Hippocampal formation (tissue), 2 donors: ENCODE measurements at regions not wholly inside any gene's neighbourhood (a gene's known extent, or its start where the extent isn't known, plus 50 kb on each side); places are given as distances from the start of the nearest gene placed in this dataset.

Source experiments
- DNase-seq, 2 donors: peaks; one replicate each; lab custom pipeline; 2025; lab: John Stamatoyannopoulos, UW

DNA sequence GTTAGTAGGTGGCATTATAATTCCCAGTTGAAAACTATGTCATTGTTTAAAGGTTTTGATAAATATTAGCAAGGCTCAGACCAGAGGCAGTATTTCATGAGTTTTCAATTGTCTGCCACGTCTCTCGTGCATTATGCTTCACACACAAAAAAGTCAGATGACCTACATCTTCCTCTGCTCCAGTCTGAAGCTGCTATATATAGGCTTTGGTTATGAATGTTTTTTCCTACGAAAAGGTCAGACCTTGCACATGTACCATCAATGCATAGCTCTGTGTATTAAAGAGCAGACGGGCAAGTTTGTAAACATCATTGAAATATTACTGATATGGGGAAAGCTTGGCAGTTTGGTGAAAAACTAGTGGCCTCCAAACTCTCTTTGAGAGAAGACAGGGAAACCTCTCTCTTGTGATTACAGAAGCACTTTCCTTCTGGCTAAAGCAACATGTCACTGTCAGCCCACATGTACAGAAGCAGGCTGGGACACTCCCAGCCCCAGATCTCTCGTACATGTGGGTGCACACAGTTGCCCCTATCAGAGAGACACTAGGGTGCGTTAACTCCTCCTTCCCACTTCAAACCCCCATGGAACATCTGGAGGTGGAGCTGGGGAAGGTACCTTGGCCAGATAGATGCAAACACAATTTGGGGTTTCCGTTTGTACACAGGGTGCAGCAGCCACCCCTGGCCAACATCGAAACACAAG lies 184.0 kb upstream of the BCL6 start:
- DNase-seq: no peak

DNA sequence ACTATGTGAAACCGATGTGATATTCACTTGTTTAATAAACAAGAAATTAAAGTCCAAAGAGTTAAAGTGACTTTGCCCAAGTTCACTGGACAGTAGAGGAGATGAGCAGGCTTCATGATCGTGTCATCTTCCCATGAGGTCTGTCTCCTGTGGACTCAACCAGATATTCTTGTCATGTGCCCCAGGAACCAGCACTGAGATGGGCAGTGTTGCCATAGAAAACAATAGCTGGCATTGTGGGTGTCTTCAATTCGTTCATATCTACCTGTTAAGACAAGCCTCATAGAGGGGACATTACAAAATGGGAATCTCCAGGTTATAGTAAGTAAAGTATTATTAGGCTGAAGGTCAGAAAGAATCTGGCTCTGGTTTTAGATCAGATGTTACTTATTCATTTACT lies 184.8 kb upstream of the BCL6 start:
- DNase-seq: no peak

DNA sequence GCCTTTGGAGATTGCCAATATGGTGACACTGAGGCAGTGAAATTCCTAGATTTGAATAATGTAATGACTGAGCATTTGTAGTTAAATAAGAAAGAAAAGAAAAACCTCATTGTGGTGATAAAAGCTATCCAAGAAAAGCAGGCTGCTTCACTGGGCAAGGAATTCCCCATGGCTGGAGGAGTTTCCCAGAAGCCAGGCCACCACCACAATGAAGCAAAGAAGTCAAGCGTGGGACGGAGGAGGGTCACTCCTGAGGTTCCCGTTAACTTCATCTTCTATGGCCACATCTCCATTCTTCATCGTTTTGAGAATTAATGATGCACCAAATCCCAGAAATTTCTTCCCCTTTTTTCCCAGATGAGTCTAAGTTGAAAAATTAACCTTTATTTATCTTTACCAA lies 185.8 kb upstream of the BCL6 start:
- no peak for DNase-seq

DNA sequence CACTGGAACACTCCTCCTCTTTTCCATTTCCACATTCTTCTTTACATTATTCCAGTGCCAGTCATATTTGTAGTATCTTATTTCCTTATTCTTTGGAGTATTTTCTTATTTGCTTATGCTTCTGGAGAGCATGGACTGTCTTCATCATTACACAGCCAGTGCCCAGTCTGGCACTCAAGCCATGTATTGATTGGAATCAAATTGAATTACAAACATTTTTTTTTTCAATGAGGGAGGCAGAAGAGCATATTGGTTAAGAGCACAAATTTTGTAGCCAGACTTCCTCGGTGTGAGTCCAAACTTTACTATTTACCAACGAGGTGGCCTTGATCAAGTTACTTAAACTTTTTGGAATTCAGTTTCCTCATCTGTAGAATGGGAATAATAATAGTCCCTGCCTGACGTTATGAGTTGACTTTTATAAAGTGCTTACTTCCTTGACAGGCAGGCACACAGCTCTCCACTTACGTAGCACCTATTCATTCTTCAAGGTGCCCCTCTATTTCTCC lies 186.6 kb upstream of the BCL6 start:
- no peak for DNase-seq

DNA sequence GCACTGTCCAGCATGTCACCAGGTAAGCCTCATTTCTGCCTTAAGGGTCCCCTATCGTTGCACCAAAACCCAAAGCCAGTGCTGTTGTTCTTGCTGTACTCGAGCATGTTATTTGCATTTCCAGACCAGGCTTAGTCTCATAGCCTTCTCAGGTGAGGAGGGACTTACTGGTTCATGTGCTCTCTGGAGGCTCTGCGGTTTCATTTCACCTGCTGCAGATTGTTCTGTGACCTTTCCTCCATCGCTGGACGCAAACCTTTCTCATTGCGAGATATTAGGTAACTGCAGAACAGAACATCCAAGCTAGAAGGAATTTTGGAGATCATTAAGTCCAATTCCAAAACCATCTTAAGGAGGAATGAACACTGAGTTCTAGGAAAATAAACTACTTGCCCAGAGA lies 187.3 kb upstream of the BCL6 start:
- no peak for DNase-seq

DNA sequence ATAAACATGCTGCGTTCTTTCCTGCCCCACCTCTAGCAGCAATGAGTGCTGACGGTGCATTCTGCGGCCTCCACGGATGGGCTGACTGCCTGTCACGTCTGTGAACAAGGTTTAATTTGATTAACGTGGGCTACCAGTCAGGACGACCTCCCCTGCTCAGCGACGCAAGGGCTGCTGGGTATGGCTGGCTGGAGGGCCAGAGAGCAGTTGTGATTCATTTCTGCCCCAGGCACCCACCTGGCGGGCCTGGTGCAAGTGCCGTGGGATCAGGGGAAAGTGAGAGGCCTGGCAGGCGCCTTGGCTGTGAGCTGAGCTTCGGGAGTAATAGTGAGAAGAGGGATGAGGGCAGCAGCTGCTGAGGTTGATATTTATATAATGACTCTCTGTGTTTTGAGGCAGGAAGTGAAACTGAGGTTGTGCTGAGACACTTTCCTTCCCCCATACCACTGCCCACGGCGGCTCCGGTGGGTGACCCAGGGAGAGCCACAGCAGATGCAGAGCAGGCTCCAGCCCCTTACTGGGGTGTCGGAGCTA lies 190.4 kb upstream of the BCL6 start:
- no peak for DNase-seq

DNA sequence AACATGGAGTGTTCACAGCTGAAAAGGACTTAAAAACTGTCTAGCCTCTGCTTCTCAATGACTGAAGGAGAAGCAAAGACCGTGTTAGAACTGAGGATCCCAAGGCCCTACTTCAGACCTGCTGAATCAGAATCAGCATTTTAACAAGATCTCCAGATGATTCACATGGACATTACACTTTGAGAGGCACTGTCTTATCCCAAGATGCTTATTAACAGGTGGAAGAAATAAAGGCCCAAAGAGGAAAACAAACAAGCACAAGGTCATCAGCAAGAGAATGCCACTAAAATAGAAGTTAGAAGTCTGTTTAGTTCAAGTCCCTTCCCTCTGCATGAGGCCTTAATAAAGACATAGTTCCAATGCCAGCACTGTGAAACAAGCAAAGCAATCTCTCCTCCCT lies 191.4 kb upstream of the BCL6 start:
- no peak for DNase-seq

DNA sequence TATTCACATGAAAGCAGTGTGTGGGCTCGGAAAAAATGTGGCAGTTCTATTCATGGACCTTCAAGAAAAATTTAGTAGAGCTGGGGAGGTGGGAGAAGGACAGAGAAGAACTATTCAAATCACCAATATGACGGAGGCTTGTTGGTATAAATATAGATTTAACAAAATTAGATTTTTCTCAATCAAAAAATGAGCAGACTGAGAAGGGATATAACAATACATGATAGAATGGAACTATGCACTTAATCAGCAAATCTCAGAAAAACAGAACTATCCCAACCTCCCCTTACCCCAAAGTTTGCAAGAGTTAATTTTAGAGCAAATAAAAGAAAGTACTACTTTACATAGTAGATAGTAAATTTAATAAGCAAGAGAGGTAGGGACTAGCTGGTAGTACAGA lies 194.6 kb upstream of the BCL6 start:
- DNase-seq: no peak

DNA sequence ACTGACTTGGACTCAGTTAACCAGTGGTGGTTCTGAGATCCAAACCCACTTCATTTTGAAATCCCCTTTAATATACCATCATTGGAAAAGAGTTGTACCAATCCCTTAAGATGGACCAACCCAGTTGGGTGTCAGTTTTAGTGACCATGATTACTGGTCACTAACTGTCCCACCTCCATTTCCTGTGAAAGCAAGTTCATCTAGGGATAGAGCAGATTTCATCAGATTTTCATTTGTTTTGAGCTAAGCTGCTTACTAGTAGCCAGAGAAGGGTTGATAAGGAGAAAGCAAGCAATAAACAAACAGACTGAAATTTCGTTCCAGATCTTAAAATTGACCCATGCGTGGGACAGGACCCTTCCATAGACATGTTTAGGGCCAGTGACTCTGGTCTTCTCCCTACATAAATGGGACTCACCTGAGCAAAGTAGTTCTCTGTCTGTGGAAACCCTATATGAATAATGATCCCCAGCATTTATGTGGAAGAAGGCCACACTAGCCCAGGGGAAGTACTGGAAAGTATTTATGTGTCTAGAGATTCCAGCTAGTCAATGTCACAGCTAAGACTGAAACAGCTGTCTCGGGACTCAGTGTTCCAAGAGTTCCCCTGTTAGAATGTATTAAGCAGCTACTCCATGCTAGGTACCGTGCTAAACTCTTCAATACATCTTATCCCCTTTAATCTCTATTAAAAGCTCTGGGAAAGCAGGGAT lies 196.0 kb upstream of the BCL6 start:
- DNase-seq: no peak

DNA sequence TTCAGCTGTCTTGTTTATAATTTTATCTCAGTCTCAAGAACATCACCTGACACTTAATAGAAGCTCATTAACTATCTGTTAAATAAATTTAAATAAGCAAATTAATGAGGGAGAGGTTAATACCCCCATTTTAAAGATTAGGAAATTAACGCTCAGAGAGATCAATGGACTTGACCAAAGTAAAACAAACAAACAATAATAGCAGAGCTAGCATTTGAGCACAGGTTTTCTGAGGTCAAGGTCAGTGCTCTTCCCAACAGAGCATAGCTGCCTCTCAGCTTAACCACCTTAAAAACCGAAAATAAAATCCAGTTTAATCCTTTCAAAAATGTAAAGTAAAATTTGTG lies 196.6 kb upstream of the BCL6 start:
- DNase-seq: no peak

DNA sequence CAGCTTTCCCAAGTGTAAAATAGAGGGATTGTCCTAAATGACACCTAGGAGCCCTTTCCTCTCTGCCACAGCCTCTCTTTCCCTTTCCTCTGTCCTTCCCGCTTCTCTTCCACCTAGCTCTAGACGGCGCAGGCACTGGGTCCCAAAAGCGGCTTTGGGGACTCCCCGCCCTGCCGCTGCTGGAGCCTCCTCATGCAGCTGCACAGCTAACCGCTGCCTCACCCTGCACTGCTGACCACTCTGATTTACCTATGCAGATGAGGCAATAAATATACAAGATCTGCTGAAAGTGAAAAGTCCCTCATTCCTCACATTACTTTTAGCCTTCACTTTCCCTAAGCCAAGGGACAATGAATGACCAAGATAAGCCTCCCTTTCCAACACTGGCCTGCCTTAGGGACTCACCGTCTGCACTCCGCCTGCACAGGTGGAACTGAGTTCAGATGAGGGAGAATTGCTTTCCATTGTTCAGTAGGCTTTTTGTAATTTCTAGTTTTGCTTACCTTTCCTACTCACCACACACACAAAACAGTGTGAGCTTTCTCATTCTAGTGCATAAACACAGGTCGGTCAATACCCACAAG lies 197.5 kb upstream of the BCL6 start:
- no peak for DNase-seq

DNA sequence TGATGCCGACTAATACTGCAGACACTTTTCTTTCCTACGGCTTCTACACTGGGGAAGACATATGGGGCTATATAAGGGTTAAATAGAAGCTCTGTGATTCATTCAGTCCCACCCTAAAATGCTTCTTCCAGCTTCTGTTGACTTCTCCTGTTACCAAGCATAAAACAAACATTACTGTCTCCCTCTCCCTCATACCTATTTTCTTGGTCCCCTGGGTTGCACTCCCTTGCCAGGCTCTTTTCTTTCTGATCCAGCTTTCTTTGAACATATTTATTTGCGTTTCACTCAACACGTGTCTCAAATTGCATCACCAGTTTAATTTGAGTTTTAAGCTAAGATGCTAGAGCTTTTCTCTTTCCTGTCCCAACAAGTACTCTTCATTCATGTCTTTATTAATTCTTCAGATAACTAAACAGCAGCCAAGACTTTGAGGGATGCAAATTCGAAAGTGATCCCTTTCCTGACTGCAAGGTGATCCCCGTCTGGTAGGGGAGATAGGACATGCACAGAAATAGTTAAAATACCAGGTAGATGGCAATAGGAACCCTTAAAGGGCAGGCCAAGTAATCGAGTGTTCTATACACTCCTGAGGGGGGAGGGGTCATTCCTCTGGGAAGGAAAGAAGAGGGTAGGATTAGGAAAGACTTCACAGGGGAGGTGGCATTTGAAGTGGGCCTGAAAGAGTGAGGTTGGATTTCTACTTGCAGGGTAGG lies 198.6 kb upstream of the BCL6 start:
- DNase-seq: no peak

DNA sequence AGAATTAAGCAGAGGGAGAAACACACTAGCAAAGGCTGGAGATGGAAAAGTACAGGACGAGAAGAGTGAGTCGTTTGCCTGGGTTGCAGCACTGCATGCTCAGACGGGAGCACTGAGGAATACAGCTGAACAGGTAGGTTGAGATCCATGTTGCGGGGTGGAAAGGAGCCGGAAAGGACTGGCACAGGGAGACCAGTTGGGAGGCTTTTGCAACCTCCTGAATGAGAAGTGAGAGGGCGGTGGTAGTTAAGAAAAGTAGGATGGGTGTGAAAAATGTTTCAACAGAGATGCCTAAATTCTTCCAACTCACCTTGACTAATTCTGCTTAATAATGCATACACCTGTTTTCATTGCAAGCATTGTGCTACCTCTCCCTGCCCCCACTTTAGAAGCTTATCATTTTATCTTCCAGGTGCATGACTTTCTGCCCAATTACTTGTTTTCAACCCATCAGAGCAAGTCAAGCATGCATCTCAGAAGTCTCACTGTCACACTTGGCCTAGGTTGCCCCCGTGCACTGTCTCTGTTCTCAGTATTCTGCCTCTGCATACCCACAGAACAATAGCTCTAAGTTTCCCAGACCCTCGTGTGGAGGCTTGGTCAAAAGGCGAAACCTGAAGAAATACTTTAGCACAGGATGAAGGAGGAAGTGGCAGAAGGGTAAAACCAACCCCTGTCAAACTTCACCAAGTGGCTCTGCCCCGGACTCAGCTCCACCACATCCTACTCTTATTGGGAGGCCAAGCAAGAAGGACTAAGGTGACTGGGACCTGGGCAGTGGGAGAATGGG lies 199.3 kb upstream of the BCL6 start:
- no peak for DNase-seq

DNA sequence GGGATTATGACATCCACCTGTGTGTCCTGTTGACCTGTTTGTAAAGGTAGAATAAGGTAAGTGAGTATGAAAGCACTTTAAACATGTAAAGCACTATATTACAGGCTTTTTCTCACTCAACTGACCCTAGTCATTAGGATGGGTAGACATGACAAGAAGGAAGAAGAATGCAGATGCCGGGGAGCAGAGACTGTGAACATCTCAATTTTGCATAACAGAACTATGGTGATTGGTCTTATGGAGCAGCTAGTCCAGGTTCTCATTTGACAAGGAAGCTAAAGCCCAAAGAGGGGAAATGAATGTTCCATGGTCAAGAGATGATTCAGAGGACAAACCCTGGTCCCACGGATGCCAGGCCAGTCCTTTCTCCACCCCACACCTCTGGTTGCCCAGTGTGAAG lies 200.1 kb upstream of the BCL6 start:
- no peak for DNase-seq

DNA sequence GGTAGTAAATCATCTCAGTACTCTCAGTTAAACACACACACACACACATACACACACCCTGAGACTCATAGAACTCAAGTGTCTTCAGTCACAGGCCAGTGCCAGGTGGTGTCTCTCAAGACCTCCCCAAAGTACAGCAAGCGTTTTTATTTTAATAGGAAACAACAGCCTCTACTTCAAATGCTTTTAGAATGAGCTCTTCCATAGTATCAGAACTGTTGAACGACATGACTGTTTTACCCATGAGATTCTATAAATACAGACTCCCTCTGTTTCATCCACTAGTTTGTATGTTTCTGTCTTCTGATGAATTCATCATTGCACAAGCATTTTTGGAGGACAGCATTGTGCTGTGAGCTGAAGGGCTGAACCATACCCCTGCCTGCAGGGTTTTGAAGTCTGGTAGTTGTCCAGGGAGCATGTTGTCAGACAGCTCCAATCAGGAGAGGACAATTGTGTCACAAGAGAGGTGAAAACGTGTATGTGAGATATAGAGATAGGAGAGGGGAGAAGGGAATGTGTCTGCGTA lies 201.0 kb upstream of the BCL6 start:
- no peak for DNase-seq

DNA sequence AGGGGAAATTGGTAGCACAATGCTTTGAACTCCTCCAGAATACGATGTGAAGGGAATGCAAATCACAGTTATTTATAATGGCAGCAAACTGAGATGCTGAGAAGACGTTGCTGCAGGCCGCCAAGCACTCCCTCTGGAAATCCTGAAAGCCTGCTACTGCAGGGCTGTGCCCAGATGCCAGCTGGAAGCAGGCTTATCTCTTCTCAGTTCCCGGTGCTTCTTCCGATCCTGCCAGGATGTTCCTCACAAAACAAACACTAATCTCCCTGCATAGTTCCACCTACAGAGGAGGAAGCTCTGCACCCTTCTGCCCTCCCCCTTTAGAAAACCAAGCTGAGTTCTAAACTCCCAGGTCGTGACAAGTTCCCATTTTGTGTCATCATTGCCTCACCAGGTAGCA lies 201.7 kb upstream of the BCL6 start:
- DNase-seq: no peak

DNA sequence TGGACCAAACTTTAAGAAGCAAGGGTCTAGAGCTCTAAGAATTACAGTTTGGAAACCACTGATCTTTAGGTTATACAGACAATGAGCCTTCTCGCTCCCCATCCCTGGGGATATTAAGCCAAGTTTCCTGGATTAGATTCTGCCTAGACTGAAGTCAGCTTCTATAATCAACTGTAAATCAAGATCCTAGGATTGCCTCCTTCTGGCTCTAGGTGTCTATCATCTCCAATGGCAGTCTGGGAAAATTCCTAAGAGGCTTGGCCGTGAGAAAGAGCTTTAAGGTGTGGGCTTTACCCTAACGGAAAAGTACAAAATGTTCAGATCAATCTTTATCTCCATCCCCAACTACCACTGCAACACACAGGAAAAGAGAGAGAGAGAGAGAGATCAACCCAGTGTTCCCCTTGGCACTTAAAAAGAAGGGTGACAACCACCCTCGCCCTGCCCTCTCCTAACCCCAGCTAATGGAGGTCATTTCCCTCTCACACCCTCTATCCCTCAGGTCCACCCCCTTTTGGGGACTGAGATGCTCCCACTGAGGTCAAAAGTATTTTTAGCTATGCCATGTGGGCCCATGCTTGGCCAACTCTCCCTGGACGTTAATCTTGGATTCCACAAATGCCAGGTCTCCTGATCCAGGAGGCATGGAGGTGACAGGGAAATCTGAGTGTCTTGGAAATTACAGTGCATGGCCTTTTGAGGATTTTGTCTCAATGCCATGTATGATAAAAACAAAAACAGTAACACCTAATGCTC lies 202.8 kb upstream of the BCL6 start:
- no peak for DNase-seq

DNA sequence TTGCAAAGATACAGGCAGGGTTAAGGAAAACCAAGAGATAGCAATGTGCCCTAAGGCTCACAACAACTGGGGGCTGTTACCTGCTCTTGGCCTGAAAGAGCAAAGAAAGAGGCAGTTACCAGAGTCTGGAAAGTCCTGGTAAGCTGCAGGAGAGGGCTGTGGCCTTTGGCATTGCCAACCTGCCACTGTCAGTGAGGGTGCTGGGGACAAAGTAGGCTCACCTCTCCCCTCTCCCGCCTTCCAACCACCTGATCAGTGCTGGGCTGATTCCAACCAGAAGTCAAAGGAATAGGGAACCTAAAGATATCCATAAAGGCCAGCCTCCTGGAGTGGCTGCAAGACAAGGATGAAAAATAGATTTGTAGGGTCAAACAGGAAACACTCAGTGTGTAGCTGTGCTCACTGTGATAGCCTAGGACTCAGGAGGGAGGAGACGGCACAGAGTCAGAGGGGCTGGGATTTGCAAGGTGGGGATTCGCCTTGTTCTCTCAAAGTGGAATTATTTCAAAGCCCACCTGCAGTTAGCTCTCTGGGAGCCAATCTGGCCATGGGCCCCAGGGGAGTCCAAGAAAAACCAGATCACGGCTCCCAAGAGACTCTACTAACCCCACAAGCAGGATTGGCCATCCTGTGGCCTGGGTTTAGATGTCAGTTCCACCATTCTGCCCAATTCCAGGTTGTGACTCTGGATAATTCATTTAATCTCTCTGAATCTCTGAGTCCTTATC lies 204.0 kb upstream of the BCL6 start:
- no peak for DNase-seq

DNA sequence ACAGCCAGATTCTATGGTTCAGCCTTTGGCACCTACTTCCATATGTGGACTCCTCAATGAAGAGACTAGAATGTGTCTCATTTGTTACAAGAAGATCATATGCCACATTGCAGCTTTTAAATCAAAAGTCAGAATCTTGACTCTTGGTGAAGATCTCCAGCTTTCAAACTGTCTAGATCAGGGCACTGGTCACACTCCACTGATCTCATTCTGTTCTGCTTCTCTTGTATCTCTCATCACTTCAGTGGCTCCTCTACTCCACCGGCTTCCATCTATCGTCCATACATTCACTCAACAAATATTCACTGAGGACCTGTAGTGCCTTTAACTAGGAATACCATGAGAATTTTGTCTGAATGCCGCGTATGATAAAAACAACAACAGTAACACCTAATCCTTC lies 203.3 kb upstream of the LPP start:
- DNase-seq: no peak
